CD4-positive, alpha-beta T cell (primary cell): ENCODE measurements at regions not wholly inside any gene's neighbourhood (a gene's known extent, or its start where the extent isn't known, plus 50 kb on each side); places are given as distances from the start of the nearest gene placed in this dataset.

Source experiments
- ATAC-seq: fragments of 200-7000 bp; cut with Tn5 transposase; one replicate; pipeline ENCODE4 v1.10.0; 2022; ENCODE audit warnings: mild to moderate bottlenecking; ENCODE audit not compliant: poor library complexity
- CTCF ChIA-PET: fragments of 350-600 bp; sonication (Branson Sonifier 250); formaldehyde crosslinking; loops from one replicate; lab custom pipeline; 2021; ENCODE audit warnings: antibody characterized with exemption, inconsistent platforms; lab: Charles Lee
- POLR2A ChIA-PET: fragments of 350-600 bp; sonication (Branson Sonifier 250); formaldehyde crosslinking; loops from one replicate; lab custom pipeline; 2021; ENCODE audit warnings: antibody characterized with exemption, inconsistent platforms; lab: Charles Lee
- DNase-seq, 14 experiments: peaks; one replicate each; pipeline ENCODE4 v3.0.0-alpha.2; 2013 to 2020; ENCODE audit warnings: mixed read lengths in 2 of 14
- H3K27ac ChIP-seq, 2 donors: one replicate each; pipeline versions ENCODE4 v1.5.1 to v1.7.0; 2013; ENCODE audit warnings: low read length in 2 of 2, low read depth in 1 of 2, mild to moderate bottlenecking in 1 of 2
- H3K27me3 ChIP-seq, 2 experiments: 1 replicate in 1 of 2; 2 replicates in 1 of 2; pipeline versions ENCODE4 v1.6.1 to v1.7.0; 2013; ENCODE audit warnings: low read length in 2 of 2, control low read depth in 1 of 2, mild to moderate bottlenecking in 1 of 2, moderate library complexity in 1 of 2; ENCODE audit not compliant: insufficient read depth in 2 of 2, control insufficient read depth in 1 of 2
- H3K36me3 ChIP-seq: one replicate; pipeline ENCODE4 v1.6.1; 2013; ENCODE audit warnings: low read length, control low read depth; ENCODE audit not compliant: insufficient read depth
- H3K4me1 ChIP-seq: one replicate; pipeline ENCODE4 v1.6.1; 2013; ENCODE audit warnings: low read length, control low read depth; ENCODE audit not compliant: insufficient read depth
- H3K4me3 ChIP-seq: one replicate; pipeline ENCODE4 v1.5.1; 2013; ENCODE audit warnings: mild to moderate bottlenecking, low read length, moderate library complexity
- H3K9me3 ChIP-seq, 2 experiments: 1 replicate in 1 of 2; 2 replicates in 1 of 2; pipeline versions ENCODE4 v1.6.1 to v1.7.0; 2013; ENCODE audit warnings: low read length in 2 of 2, mild to moderate bottlenecking in 2 of 2, control low read depth in 1 of 2, moderate library complexity in 1 of 2; ENCODE audit not compliant: control insufficient read depth in 1 of 2, insufficient read depth in 1 of 2
- H3K27ac Mint-ChIP-seq: one replicate; pipeline ENCODE4 v1.8.0; 2020; ENCODE audit warnings: mixed read lengths
- H3K27me3 Mint-ChIP-seq: one replicate; pipeline ENCODE4 v1.8.0; 2021; ENCODE audit warnings: mixed read lengths
- H3K36me3 Mint-ChIP-seq: one replicate; pipeline ENCODE4 v1.8.0; 2021; ENCODE audit warnings: low read depth, mixed read lengths
- H3K4me1 Mint-ChIP-seq: one replicate; pipeline ENCODE4 v1.8.0; 2021; ENCODE audit warnings: low read depth, mixed read lengths
- H3K4me3 Mint-ChIP-seq: one replicate; pipeline ENCODE4 v1.8.0; 2020; ENCODE audit warnings: mild to moderate bottlenecking, mixed read lengths
- H3K9me3 Mint-ChIP-seq: one replicate; pipeline ENCODE4 v1.8.0; 2020; ENCODE audit warnings: mixed read lengths
- intact Hi-C, 2 experiments: fragments of 100-400 bp; cut with DNase I in 1 of 2; cut with micrococcal nuclease in 1 of 2; formaldehyde crosslinking; loops; one replicate each; pipeline versions ENCODE4 v1.15.1 to v1.9.0; 2023 to 2025; cut with DNase I, micrococcal nuclease
- TF ChIP-seq, protein P1 (sequence below): fragments of 200-600 bp; IDR thresholded peaks from one replicate; pipeline ENCODE4 v1.8.0; 2022; ENCODE audit warnings: antibody characterized with exemption, mild to moderate bottlenecking

DNA sequence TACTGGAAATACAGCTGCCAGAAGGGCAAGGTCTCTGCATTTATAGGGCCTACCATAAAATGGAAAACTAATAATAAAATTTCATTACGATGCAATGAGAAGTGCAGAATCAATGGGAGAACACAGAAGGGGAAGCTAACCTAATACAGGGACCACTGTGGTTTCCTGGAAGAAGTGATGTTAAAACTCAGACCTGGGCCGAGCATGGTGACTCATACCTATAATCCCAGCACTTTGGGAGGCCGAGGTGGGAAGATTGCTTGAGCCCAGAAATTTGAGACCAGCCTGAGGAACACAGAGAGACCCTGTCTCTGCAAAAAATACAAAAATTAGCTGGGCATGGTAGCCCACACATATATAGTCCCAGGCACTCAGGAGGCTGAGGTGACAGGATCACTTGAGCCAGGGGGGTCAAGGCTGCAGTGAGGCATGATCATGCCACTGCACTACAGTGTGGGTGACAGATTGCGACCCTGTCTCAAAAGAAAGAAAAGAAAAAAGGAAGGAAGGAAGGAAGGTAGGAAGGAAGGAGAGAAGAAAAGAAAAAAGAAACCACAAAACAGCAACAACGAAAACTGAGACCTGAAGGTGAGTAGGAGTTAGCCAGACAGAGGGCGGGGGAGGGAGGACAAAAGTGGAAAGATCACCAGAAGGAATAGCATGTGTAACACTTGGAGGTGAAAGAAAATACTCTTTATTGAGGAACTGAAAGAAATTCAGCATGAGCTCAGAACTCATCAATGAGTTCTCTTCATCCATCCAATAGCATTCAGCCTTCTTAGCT is 58.3 kb upstream of the DTNA start:
- ChIA-PET POLR2A (no interaction called here), CTCF (no interaction called here)
- H3K9me3 ChIP-seq: peaks cover 0 to under 1% of the 10 kb centered on the region in 2 experiments
- no peak overlapping the region for H3K27ac Mint-ChIP-seq
- TF ChIP-seq, protein P1, sequence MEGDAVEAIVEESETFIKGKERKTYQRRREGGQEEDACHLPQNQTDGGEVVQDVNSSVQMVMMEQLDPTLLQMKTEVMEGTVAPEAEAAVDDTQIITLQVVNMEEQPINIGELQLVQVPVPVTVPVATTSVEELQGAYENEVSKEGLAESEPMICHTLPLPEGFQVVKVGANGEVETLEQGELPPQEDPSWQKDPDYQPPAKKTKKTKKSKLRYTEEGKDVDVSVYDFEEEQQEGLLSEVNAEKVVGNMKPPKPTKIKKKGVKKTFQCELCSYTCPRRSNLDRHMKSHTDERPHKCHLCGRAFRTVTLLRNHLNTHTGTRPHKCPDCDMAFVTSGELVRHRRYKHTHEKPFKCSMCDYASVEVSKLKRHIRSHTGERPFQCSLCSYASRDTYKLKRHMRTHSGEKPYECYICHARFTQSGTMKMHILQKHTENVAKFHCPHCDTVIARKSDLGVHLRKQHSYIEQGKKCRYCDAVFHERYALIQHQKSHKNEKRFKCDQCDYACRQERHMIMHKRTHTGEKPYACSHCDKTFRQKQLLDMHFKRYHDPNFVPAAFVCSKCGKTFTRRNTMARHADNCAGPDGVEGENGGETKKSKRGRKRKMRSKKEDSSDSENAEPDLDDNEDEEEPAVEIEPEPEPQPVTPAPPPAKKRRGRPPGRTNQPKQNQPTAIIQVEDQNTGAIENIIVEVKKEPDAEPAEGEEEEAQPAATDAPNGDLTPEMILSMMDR: no peak
- H3K4me1 Mint-ChIP-seq: no peaks in the 10 kb centered on the region
- no peaks in the 10 kb centered on the region for H3K4me1 ChIP-seq
- no peak overlapping the region for H3K27ac ChIP-seq
- no peak overlapping the region for H3K4me3 ChIP-seq
- no peaks in the 10 kb centered on the region for H3K36me3 ChIP-seq
- no peak overlapping the region for H3K4me3 Mint-ChIP-seq
- H3K27me3 ChIP-seq: no peaks in the 10 kb centered on the region
- H3K36me3 Mint-ChIP-seq: no peaks in the 10 kb centered on the region
- no peak for DNase-seq
- intact Hi-C loops: no loop called here
- no peaks in the 10 kb centered on the region for H3K9me3 Mint-ChIP-seq
- ATAC-seq: no peak
- H3K27me3 Mint-ChIP-seq: peaks cover 11% of the 10 kb centered on the region

DNA sequence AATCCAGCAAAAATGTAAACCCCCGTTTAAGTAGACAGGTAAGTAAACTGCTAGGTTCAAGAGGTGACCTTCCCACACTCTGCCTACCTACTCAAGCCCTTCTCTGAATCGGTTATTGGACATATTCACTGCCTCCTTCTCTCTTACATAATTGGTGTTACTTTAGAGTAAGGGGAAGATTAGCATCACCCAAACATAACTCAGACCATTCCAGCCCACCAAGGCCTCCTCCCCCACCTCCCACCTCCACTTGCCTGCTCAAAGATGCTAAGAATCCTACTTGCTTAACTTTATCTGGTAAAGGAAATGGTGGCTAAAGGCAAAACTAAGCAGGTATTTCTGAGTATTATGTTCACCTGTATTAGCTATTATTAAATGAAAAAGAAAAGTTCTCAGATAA is 55.0 kb upstream of the DTNA start:
- intact Hi-C loops: no loop called here
- no peaks in the 10 kb centered on the region for H3K36me3 ChIP-seq
- ATAC-seq (no peak), DNase-seq (no peak)
- Mint-ChIP-seq H3K36me3 (no peaks in the 10 kb centered on the region), H3K4me1 (no peaks in the 10 kb centered on the region), H3K27me3 (peaks cover 17% of the 10 kb centered on the region), H3K4me3 (no peak overlapping the region), H3K9me3 (no peaks in the 10 kb centered on the region), H3K27ac (no peak overlapping the region)
- no peaks in the 10 kb centered on the region for H3K9me3 ChIP-seq
- POLR2A ChIA-PET: no interaction called here
- H3K4me3 ChIP-seq: no peak overlapping the region
- H3K4me1 ChIP-seq: no peaks in the 10 kb centered on the region
- H3K27ac ChIP-seq: no peak overlapping the region
- TF ChIP-seq, protein P1: no peak
- H3K27me3 ChIP-seq: no peaks in the 10 kb centered on the region
- CTCF ChIA-PET: no interaction called here

DNA sequence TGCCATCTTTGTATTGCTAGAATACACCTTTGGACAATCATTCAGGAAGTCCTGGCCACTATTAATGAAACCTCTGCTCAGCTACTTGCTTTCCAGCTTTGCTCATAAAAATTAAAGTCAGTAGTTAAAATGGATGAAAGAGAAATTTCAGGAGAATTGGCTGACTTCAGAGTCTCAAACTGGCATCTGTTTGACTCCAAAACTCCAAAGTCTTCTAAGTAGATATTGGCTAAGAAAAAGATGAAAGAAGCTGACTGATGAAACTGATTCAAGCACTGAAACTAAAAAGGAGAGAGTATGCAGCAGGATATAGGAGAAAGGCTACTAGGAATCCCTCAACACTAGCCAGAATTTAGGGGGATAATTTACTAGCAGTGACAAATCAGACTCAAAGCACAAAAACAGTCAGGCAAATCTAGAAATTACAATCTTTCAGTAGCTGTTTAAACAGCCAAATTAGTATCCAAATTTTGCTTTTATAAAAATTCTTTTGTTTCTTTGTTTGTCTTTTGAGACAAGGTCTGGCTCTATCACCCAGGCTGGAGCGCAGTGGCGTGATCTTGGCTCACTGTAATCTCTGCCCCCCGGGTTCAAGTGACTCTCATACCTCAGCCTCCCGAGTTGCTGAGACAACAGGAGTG is 52.1 kb upstream of the DTNA start:
- H3K4me1 Mint-ChIP-seq: no peaks in the 10 kb centered on the region
- no peaks in the 10 kb centered on the region for H3K36me3 Mint-ChIP-seq
- Histone ChIP-seq H3K27me3 (no peaks in the 10 kb centered on the region), H3K27ac (no peak overlapping the region), H3K36me3 (no peaks in the 10 kb centered on the region), H3K4me1 (no peaks in the 10 kb centered on the region), H3K4me3 (no peak overlapping the region), H3K9me3 (no peaks in the 10 kb centered on the region)
- no peak overlapping the region for H3K4me3 Mint-ChIP-seq
- POLR2A ChIA-PET: no interaction called here
- ATAC-seq (no peak), DNase-seq (no peak)
- TF ChIP-seq, protein P1: no peak
- CTCF ChIA-PET: no interaction called here
- H3K27me3 Mint-ChIP-seq: peaks cover 20% of the 10 kb centered on the region
- no peaks in the 10 kb centered on the region for H3K9me3 Mint-ChIP-seq
- intact Hi-C loops: no loop called here
- H3K27ac Mint-ChIP-seq: no peak overlapping the region
